Neural progenitor cell (in vitro differentiated cells): ENCODE measurements at regions not wholly inside any gene's neighbourhood (a gene's known extent, or its start where the extent isn't known, plus 50 kb on each side); places are given as distances from the start of the nearest gene placed in this dataset.

Experiments
- DNase-seq: peaks from one replicate; pipeline ENCODE4 v3.0.0-alpha.2; 2016; ENCODE audit warnings: low spot score
- H2AFZ ChIP-seq: fragments of 200-600 bp; sonication (generic); replicated peaks from 2 replicates; pipeline ENCODE4 v1.6.1; 2016; ENCODE audit warnings: antibody characterized with exemption
- H3F3A ChIP-seq: fragments of 200-600 bp; sonication (generic); 2 replicates; pipeline ENCODE4 v1.6.1; 2016; ENCODE audit warnings: antibody characterized with exemption, low read depth
- H3K27ac ChIP-seq: fragments of 200-600 bp; sonication (generic); 2 replicates; pipeline ENCODE4 v1.5.1; 2016; ENCODE audit warnings: mild to moderate bottlenecking
- H3K27me3 ChIP-seq: fragments of 200-600 bp; sonication (generic); 2 replicates; pipeline ENCODE4 v1.6.1; 2016; ENCODE audit warnings: mild to moderate bottlenecking, moderate library complexity
- H3K36me3 ChIP-seq: fragments of 200-600 bp; sonication (generic); 2 replicates; pipeline ENCODE4 v1.5.1; 2016
- H3K4me1 ChIP-seq: fragments of 200-600 bp; sonication (generic); 2 replicates; pipeline ENCODE4 v1.6.1; 2016; ENCODE audit warnings: mixed run types
- H3K4me2 ChIP-seq: fragments of 200-600 bp; sonication (generic); 2 replicates; pipeline ENCODE4 v1.6.1; 2016
- H3K4me3 ChIP-seq: fragments of 200-600 bp; sonication (generic); 2 replicates; pipeline ENCODE4 v1.5.1; 2016
- H3K79me2 ChIP-seq: fragments of 200-600 bp; sonication (generic); 2 replicates; pipeline ENCODE4 v1.6.1; 2016; ENCODE audit warnings: low read depth
- H3K9ac ChIP-seq: fragments of 200-600 bp; sonication (generic); 2 replicates; pipeline ENCODE4 v1.6.1; 2016
- H3K9me3 ChIP-seq: fragments of 200-600 bp; sonication (generic); 2 replicates; pipeline ENCODE4 v1.5.1; 2016; ENCODE audit warnings: low read depth
- H4K20me1 ChIP-seq: fragments of 200-600 bp; sonication (generic); 2 replicates; pipeline ENCODE4 v1.6.1; 2016; ENCODE audit warnings: low read depth
- H3K27ac Mint-ChIP-seq: 3 replicates; pipeline ENCODE4 v1.8.0; 2021; ENCODE audit warnings: mixed read lengths
- H3K27me3 Mint-ChIP-seq: 2 replicates; pipeline ENCODE4 v1.8.0; 2022; ENCODE audit warnings: low read depth, mild to moderate bottlenecking, inconsistent platforms, moderate library complexity, mixed read lengths; ENCODE audit not compliant: insufficient read depth
- H3K36me3 Mint-ChIP-seq: 3 replicates; pipeline ENCODE4 v1.8.0; 2021; ENCODE audit warnings: mixed read lengths
- H3K4me1 Mint-ChIP-seq: 3 replicates; pipeline ENCODE4 v1.8.0; 2021; ENCODE audit warnings: mixed read lengths
- H3K4me3 Mint-ChIP-seq: 3 replicates; pipeline ENCODE4 v1.8.0; 2021; ENCODE audit warnings: mild to moderate bottlenecking, moderate library complexity, mixed read lengths
- H3K9me3 Mint-ChIP-seq: 3 replicates; pipeline ENCODE4 v1.8.0; 2020; ENCODE audit warnings: mixed read lengths
- CTCF ChIP-seq: fragments of 200-600 bp; sonication (generic); IDR thresholded peaks from 2 replicates; pipeline ENCODE4 v1.5.1; 2017; ENCODE audit warnings: antibody characterized with exemption, mild to moderate bottlenecking
- EZH2 ChIP-seq: fragments of 200-600 bp; sonication (generic); IDR thresholded peaks from 2 replicates; pipeline ENCODE4 v1.6.1; 2017; ENCODE audit warnings: antibody characterized with exemption, mild to moderate bottlenecking, moderate library complexity
- EZH2phosphoT487 ChIP-seq: fragments of 200-600 bp; sonication (generic); IDR thresholded peaks from 2 replicates; pipeline ENCODE4 v1.6.1; 2017; ENCODE audit warnings: antibody characterized with exemption

- no peaks in the 10 kb centered on the region for H3K79me2 ChIP-seq
- Mint-ChIP-seq H3K4me3 (no peak overlapping the region), H3K27me3 (no peaks in the 10 kb centered on the region), H3K4me1 (peaks cover 4% of the 10 kb centered on the region), H3K36me3 (no peaks in the 10 kb centered on the region), H3K9me3 (peaks cover 2% of the 10 kb centered on the region), H3K27ac (no peak overlapping the region)
- H3K27me3 ChIP-seq, result no peaks in the 10 kb centered on the region
- H3K9me3 ChIP-seq, result no peaks in the 10 kb centered on the region
- H3K4me2 ChIP-seq, result no peak overlapping the region
- H3K27ac ChIP-seq, result no peak overlapping the region
- no peak overlapping the region for H3K4me3 ChIP-seq
- no peak overlapping the region for H3K9ac ChIP-seq
- TF ChIP-seq CTCF, result no peak
- no peak overlapping the region for H2AFZ ChIP-seq
- no peaks in the 10 kb centered on the region for H3F3A ChIP-seq
- no peaks in the 10 kb centered on the region for H4K20me1 ChIP-seq
- peaks cover 10% of the 10 kb centered on the region for H3K4me1 ChIP-seq
- H3K36me3 ChIP-seq, result no peaks in the 10 kb centered on the region
- no peak for DNase-seq
These were observed 520.6 kb upstream of the HTR2A start for GRCh38 chr13:47417485-47417884.

- no peak overlapping the region for H3K4me2 ChIP-seq
- Mint-ChIP-seq H3K27me3 (no peaks in the 10 kb centered on the region), H3K4me3 (no peak overlapping the region), H3K36me3 (no peaks in the 10 kb centered on the region), H3K27ac (no peak overlapping the region), H3K9me3 (peaks cover 2% of the 10 kb centered on the region), H3K4me1 (peaks cover 4% of the 10 kb centered on the region)
- H3K9me3 ChIP-seq, result no peaks in the 10 kb centered on the region
- H2AFZ ChIP-seq, result no peak overlapping the region
- no peak for DNase-seq
- H4K20me1 ChIP-seq, result no peaks in the 10 kb centered on the region
- H3K9ac ChIP-seq, result no peak overlapping the region
- no peak overlapping the region for H3K4me3 ChIP-seq
- TF ChIP-seq CTCF (no peak), EZH2phosphoT487 (no peak), EZH2 (no peak)
- no peaks in the 10 kb centered on the region for H3F3A ChIP-seq
- H3K36me3 ChIP-seq, result no peaks in the 10 kb centered on the region
- H3K27me3 ChIP-seq, result no peaks in the 10 kb centered on the region
- no peaks in the 10 kb centered on the region for H3K79me2 ChIP-seq
- no peak overlapping the region for H3K27ac ChIP-seq
- peaks cover 10% of the 10 kb centered on the region for H3K4me1 ChIP-seq
These were observed 518.2 kb upstream of the HTR2A start for GRCh38 chr13:47415048-47415447.

- H3K4me3 ChIP-seq, result no peak overlapping the region
- no peak overlapping the region for H3K4me2 ChIP-seq
- TF ChIP-seq CTCF, result no peak
- no peak for TF ChIP-seq EZH2phosphoT487
- TF ChIP-seq EZH2, result no peak
- H3F3A ChIP-seq, result no peaks in the 10 kb centered on the region
- Mint-ChIP-seq H3K4me3 (no peak overlapping the region), H3K27me3 (no peaks in the 10 kb centered on the region), H3K9me3 (peaks cover 2% of the 10 kb centered on the region), H3K27ac (no peak overlapping the region), H3K4me1 (peaks cover 4% of the 10 kb centered on the region), H3K36me3 (no peaks in the 10 kb centered on the region)
- no peaks in the 10 kb centered on the region for H3K9me3 ChIP-seq
- H3K27me3 ChIP-seq, result no peaks in the 10 kb centered on the region
- H3K27ac ChIP-seq, result no peak overlapping the region
- H3K36me3 ChIP-seq, result no peaks in the 10 kb centered on the region
- H4K20me1 ChIP-seq, result no peaks in the 10 kb centered on the region
- no peak overlapping the region for H3K9ac ChIP-seq
- H3K79me2 ChIP-seq, result no peaks in the 10 kb centered on the region
- peaks cover 10% of the 10 kb centered on the region for H3K4me1 ChIP-seq
- H2AFZ ChIP-seq, result no peak overlapping the region
- DNase-seq, result no peak
These were observed 516.7 kb upstream of the HTR2A start for GRCh38 chr13:47413526-47413925.

GRCh38 chr13:47413112-47413511, 516.3 kb upstream of the HTR2A start:
- H3K79me2 ChIP-seq, result no peaks in the 10 kb centered on the region
- TF ChIP-seq CTCF (no peak), EZH2phosphoT487 (no peak), EZH2 (no peak)
- H3K9me3 Mint-ChIP-seq, result peaks cover 2% of the 10 kb centered on the region

More at GRCh38 chr13:47413112-47413511, 516.3 kb upstream of the HTR2A start:
- H3K27ac ChIP-seq, result no peak overlapping the region
- H3K9ac ChIP-seq, result no peak overlapping the region
- H3K4me1 Mint-ChIP-seq, result peaks cover 4% of the 10 kb centered on the region
- H2AFZ ChIP-seq, result no peak overlapping the region
- no peak for DNase-seq
- H3K4me3 Mint-ChIP-seq, result no peak overlapping the region
- no peaks in the 10 kb centered on the region for H3K9me3 ChIP-seq
- no peaks in the 10 kb centered on the region for H3K27me3 Mint-ChIP-seq
- no peak overlapping the region for H3K4me3 ChIP-seq
- H3K27ac Mint-ChIP-seq, result no peak overlapping the region
- H3F3A ChIP-seq, result no peaks in the 10 kb centered on the region
- H3K27me3 ChIP-seq, result no peaks in the 10 kb centered on the region
- peaks cover 10% of the 10 kb centered on the region for H3K4me1 ChIP-seq
- no peak overlapping the region for H3K4me2 ChIP-seq
- no peaks in the 10 kb centered on the region for H4K20me1 ChIP-seq
- no peaks in the 10 kb centered on the region for H3K36me3 Mint-ChIP-seq
- H3K36me3 ChIP-seq, result no peaks in the 10 kb centered on the region
